HEK293T (cell line): ENCODE measurements at regions not wholly inside any gene's neighbourhood (a gene's known extent, or its start where the extent isn't known, plus 50 kb on each side); places are given as distances from the start of the nearest gene placed in this dataset.
A peak's percentile ranks its signal among the peaks of the same experiment; 100 is the strongest.

Source experiments
- CTCF ChIA-PET: fragments of 350-600 bp; formaldehyde crosslinking; extraction: SDS; loops from one replicate; lab custom pipeline; 2021; ENCODE audit warnings: antibody characterized with exemption, inconsistent platforms; lab: Yijun Ruan, JAX
- POLR2A ChIA-PET: fragments of 350-600 bp; formaldehyde crosslinking; extraction: SDS; loops from one replicate; lab custom pipeline; 2020; ENCODE audit warnings: antibody characterized with exemption, inconsistent platforms; lab: Yijun Ruan, JAX
- DNase-seq: peaks from one replicate; pipeline ENCODE4 v3.0.0; 2012; ENCODE audit warnings: mixed read lengths; ENCODE audit errors: extremely low spot score
- ARNT ChIP-seq: fragments of 450-650 bp; IDR thresholded peaks from 2 replicates; pipeline ENCODE4 v1.6.1; 2017; ENCODE audit warnings: mild to moderate bottlenecking
- BHLHE40 ChIP-seq: fragments of 450-650 bp; IDR thresholded peaks from 2 replicates; pipeline ENCODE4 v1.6.1; 2016; ENCODE audit warnings: mild to moderate bottlenecking, moderate library complexity, borderline replicate concordance
- CTBP1 ChIP-seq: fragments of 450-650 bp; IDR thresholded peaks from 2 replicates; pipeline ENCODE4 v1.6.1; 2016; ENCODE audit warnings: borderline replicate concordance
- ELF4 ChIP-seq: fragments of 450-650 bp; IDR thresholded peaks from 2 replicates; pipeline ENCODE4 v1.6.1; 2017; ENCODE audit warnings: antibody characterized with exemption
- FOXA1 ChIP-seq: fragments of 450-650 bp; IDR thresholded peaks from 2 replicates; pipeline ENCODE4 v1.6.1; 2016; ENCODE audit warnings: mild to moderate bottlenecking
- FOXK2 ChIP-seq: fragments of 450-650 bp; IDR thresholded peaks from 2 replicates; pipeline ENCODE4 v1.6.1; 2016; ENCODE audit warnings: mild to moderate bottlenecking
- FOXM1 ChIP-seq: fragments of 450-650 bp; IDR thresholded peaks from 2 replicates; pipeline ENCODE4 v1.6.1; 2017; ENCODE audit warnings: mild to moderate bottlenecking, borderline replicate concordance
- HDGF ChIP-seq: fragments of 450-650 bp; IDR thresholded peaks from 2 replicates; pipeline ENCODE4 v1.6.1; 2017; ENCODE audit warnings: antibody characterized with exemption, borderline replicate concordance
- L3MBTL2 ChIP-seq: fragments of 450-650 bp; conservative IDR thresholded peaks from 2 replicates; pipeline ENCODE4 v1.6.1; 2016; ENCODE audit warnings: mild to moderate bottlenecking
- LEF1 ChIP-seq: fragments of 450-650 bp; IDR thresholded peaks from 2 replicates; pipeline ENCODE4 v1.6.1; 2017; ENCODE audit warnings: mild to moderate bottlenecking, borderline replicate concordance
- NFRKB ChIP-seq: fragments of 450-650 bp; IDR thresholded peaks from 2 replicates; pipeline ENCODE4 v1.6.1; 2016; ENCODE audit warnings: mild to moderate bottlenecking, moderate library complexity
- PKNOX1 ChIP-seq: fragments of 450-650 bp; IDR thresholded peaks from 2 replicates; pipeline ENCODE4 v1.6.1; 2016
- SP1 ChIP-seq: fragments of 450-650 bp; IDR thresholded peaks from 2 replicates; pipeline ENCODE4 v1.6.1; 2017
- SUZ12 ChIP-seq: fragments of 450-650 bp; IDR thresholded peaks from 2 replicates; pipeline ENCODE4 v1.6.1; 2016; ENCODE audit warnings: mild to moderate bottlenecking
- TARDBP ChIP-seq: fragments of 450-650 bp; IDR thresholded peaks from 2 replicates; pipeline ENCODE4 v1.6.1; 2016
- ZNF384 ChIP-seq: fragments of 450-650 bp; IDR thresholded peaks from 2 replicates; pipeline ENCODE4 v1.6.1; 2016

- ChIA-PET POLR2A (no interaction called here), CTCF (no interaction called here)
- DNase-seq, result no peak
- TF ChIP-seq ZNF384, result no peak
- no peak for TF ChIP-seq PKNOX1
- no peak for TF ChIP-seq BHLHE40
- no peak for TF ChIP-seq LEF1
- TF ChIP-seq ARNT, result no peak
- TF ChIP-seq L3MBTL2, result no peak
- TF ChIP-seq ELF4, result no peak
- no peak for TF ChIP-seq SP1
- no peak for TF ChIP-seq SUZ12
- no peak for TF ChIP-seq TARDBP
- TF ChIP-seq HDGF, result no peak
- no peak for TF ChIP-seq FOXM1
- TF ChIP-seq NFRKB, result no peak
- TF ChIP-seq FOXK2, result no peak
- TF ChIP-seq CTBP1, result no peak
- TF ChIP-seq FOXA1, result no peak
These were observed 193.4 kb upstream of the FZD8 start for GRCh38 chr10:35835545-35835944.

GRCh38 chr10:35834877-35835494, 192.9 kb upstream of the FZD8 start:
- no peak for DNase-seq
- ChIA-PET CTCF (no interaction called here), POLR2A (no interaction called here)
- TF ChIP-seq SUZ12 (no peak), FOXM1 (no peak), ZNF384 (no peak), PKNOX1 (no peak), SP1 (no peak), TARDBP (no peak), CTBP1 (no peak), ELF4 (no peak), LEF1 (no peak), ARNT (no peak), BHLHE40 (no peak), FOXA1 (no peak), NFRKB (no peak), FOXK2 (no peak), L3MBTL2 (no peak), HDGF (no peak)

- no peak for DNase-seq
- ChIA-PET CTCF (no interaction called here), POLR2A (no interaction called here)
- no peak for TF ChIP-seq HDGF
- no peak for TF ChIP-seq ZNF384
- no peak for TF ChIP-seq FOXM1
- TF ChIP-seq LEF1, result no peak
- TF ChIP-seq FOXA1, result no peak
- TF ChIP-seq BHLHE40, result no peak
- TF ChIP-seq TARDBP, result no peak
- TF ChIP-seq ELF4, result no peak
- TF ChIP-seq L3MBTL2, result no peak
- TF ChIP-seq CTBP1, result no peak
- no peak for TF ChIP-seq ARNT
- TF ChIP-seq SUZ12, result no peak
- no peak for TF ChIP-seq FOXK2
- no peak for TF ChIP-seq SP1
- TF ChIP-seq PKNOX1, result no peak
- TF ChIP-seq NFRKB, result no peak
These were observed 185.7 kb upstream of the FZD8 start for GRCh38 chr10:35827783-35828182.

- ChIA-PET CTCF (no interaction called here), POLR2A (no interaction called here)
- no peak for DNase-seq
- TF ChIP-seq PKNOX1 (no peak), ZNF384 (no peak), HDGF (no peak), LEF1 (no peak), TARDBP (no peak), SUZ12 (no peak), FOXK2 (no peak), ELF4 (no peak), L3MBTL2 (no peak), CTBP1 (no peak), FOXM1 (no peak), ARNT (no peak), NFRKB (no peak), FOXA1 (no peak), SP1 (no peak), BHLHE40 (no peak)
These were observed 182.6 kb upstream of the FZD8 start for GRCh38 chr10:35824704-35825103.

- TF ChIP-seq ELF4, result no peak
- no peak for TF ChIP-seq BHLHE40
- no peak for TF ChIP-seq TARDBP
- no peak for TF ChIP-seq HDGF
- no peak for TF ChIP-seq L3MBTL2
- TF ChIP-seq FOXM1, result no peak
- no peak for TF ChIP-seq ZNF384
- TF ChIP-seq NFRKB, result no peak
- TF ChIP-seq FOXK2, result no peak
- no peak for TF ChIP-seq LEF1
- no peak for TF ChIP-seq PKNOX1
- CTCF ChIA-PET, result interaction anchor here (0.6 kb wide), 1 partner anchor 80 kb away, joined by 3 read pairs; no protein-coding TSS in a partner anchor
- POLR2A ChIA-PET, result no interaction called here
- DNase-seq, result peak; percentile 27
These were observed 180.2 kb upstream of the FZD8 start for GRCh38 chr10:35822316-35822715.
